ENCODE measurements at regions not wholly inside any gene's neighbourhood (a gene's known extent, or its start where the extent isn't known, plus 50 kb on each side); places are given as distances from the start of the nearest gene placed in this dataset.

- Histone ChIP-seq H3K9me2 (ENCODE audit: low read depth, low read length) (no peaks in the 10 kb centered on the region), H2AFZ (ENCODE audit: low read length) (no peak overlapping the region), H3K27ac (ENCODE audit: low read depth, low read length, poor library complexity, severe bottlenecking) (no peak overlapping the region), H3K9ac (ENCODE audit: low read length) (no peak overlapping the region), H3K36me3 (ENCODE audit: insufficient read depth, low read length) (no peaks in the 10 kb centered on the region), H3K4me1 (ENCODE audit: insufficient read depth, low read length, severe bottlenecking) (no peaks in the 10 kb centered on the region), H3K4me3 (ENCODE audit: low read depth, low read length, poor library complexity, severe bottlenecking) (no peak overlapping the region), H3K27me3 (ENCODE audit: insufficient read depth, low read length) (no peaks in the 10 kb centered on the region), H3K79me2 (ENCODE audit: insufficient read depth, low read length) (no peaks in the 10 kb centered on the region), H3K4me2 (ENCODE audit: low read length) (no peak overlapping the region), H4K20me1 (ENCODE audit: insufficient read depth, low read length) (no peaks in the 10 kb centered on the region), H3F3A (ENCODE audit: insufficient read depth, low read length) (no peaks in the 10 kb centered on the region), H3K9me3 (ENCODE audit: low read length) (no peaks in the 10 kb centered on the region)
- TF ChIP-seq CTCF (IDR thresholded peaks at IDR 0.05; ENCODE audit: low read length) (no peak), EZH2 (IDR thresholded peaks at IDR 0.05; ENCODE audit: borderline replicate concordance, low read length) (no peak)
These were observed 94.9 kb upstream of the IGSF21 start for GRCh38 chr1:18012686-18013085.

GRCh38 chr1:18013216-18013615 is 94.4 kb upstream of the IGSF21 start:
- Histone ChIP-seq H3K79me2 (ENCODE audit: insufficient read depth, low read length) (no peaks in the 10 kb centered on the region), H3K36me3 (ENCODE audit: insufficient read depth, low read length) (no peaks in the 10 kb centered on the region), H3K4me3 (ENCODE audit: low read depth, low read length, poor library complexity, severe bottlenecking) (no peak overlapping the region), H3K4me2 (ENCODE audit: low read length) (no peak overlapping the region), H2AFZ (ENCODE audit: low read length) (no peak overlapping the region), H3K9ac (ENCODE audit: low read length) (no peak overlapping the region), H3K27ac (ENCODE audit: low read depth, low read length, poor library complexity, severe bottlenecking) (no peak overlapping the region), H3F3A (ENCODE audit: insufficient read depth, low read length) (no peaks in the 10 kb centered on the region), H3K4me1 (ENCODE audit: insufficient read depth, low read length, severe bottlenecking) (no peaks in the 10 kb centered on the region), H3K9me3 (ENCODE audit: low read length) (no peaks in the 10 kb centered on the region), H3K27me3 (ENCODE audit: insufficient read depth, low read length) (no peaks in the 10 kb centered on the region), H4K20me1 (ENCODE audit: insufficient read depth, low read length) (no peaks in the 10 kb centered on the region), H3K9me2 (ENCODE audit: low read depth, low read length) (no peaks in the 10 kb centered on the region)
- TF ChIP-seq EZH2 (IDR thresholded peaks at IDR 0.05; ENCODE audit: borderline replicate concordance, low read length) (no peak), CTCF (IDR thresholded peaks at IDR 0.05; ENCODE audit: low read length) (no peak)

GRCh38 chr1:18015719-18016118 is 91.9 kb upstream of the IGSF21 start:
- Histone ChIP-seq H3K79me2 (ENCODE audit: insufficient read depth, low read length) (no peaks in the 10 kb centered on the region), H3K4me2 (ENCODE audit: low read length) (no peak overlapping the region), H3K9ac (ENCODE audit: low read length) (no peak overlapping the region), H3K36me3 (ENCODE audit: insufficient read depth, low read length) (no peaks in the 10 kb centered on the region), H3K27ac (ENCODE audit: low read depth, low read length, poor library complexity, severe bottlenecking) (no peak overlapping the region), H2AFZ (ENCODE audit: low read length) (no peak overlapping the region), H3K9me3 (ENCODE audit: low read length) (no peaks in the 10 kb centered on the region), H3K4me1 (ENCODE audit: insufficient read depth, low read length, severe bottlenecking) (no peaks in the 10 kb centered on the region), H3K27me3 (ENCODE audit: insufficient read depth, low read length) (no peaks in the 10 kb centered on the region), H4K20me1 (ENCODE audit: insufficient read depth, low read length) (no peaks in the 10 kb centered on the region), H3F3A (ENCODE audit: insufficient read depth, low read length) (no peaks in the 10 kb centered on the region), H3K9me2 (ENCODE audit: low read depth, low read length) (no peaks in the 10 kb centered on the region), H3K4me3 (ENCODE audit: low read depth, low read length, poor library complexity, severe bottlenecking) (no peak overlapping the region)
- no peak for TF ChIP-seq CTCF (IDR thresholded peaks at IDR 0.05; ENCODE audit: low read length)
- TF ChIP-seq EZH2 (IDR thresholded peaks at IDR 0.05; ENCODE audit: borderline replicate concordance, low read length): no peak

Data from OCI-LY1 (cell line).